SK-N-SH (cell line): ENCODE measurements at regions not wholly inside any gene's neighbourhood (a gene's known extent, or its start where the extent isn't known, plus 50 kb on each side); places are given as distances from the start of the nearest gene placed in this dataset.

Experiments used
- CTCF ChIA-PET: fragments of 300-600, 350-600 bp; formaldehyde crosslinking; extraction: SDS; loops from one replicate; lab custom pipeline; 2021; lab: Yijun Ruan, JAX
- POLR2A ChIA-PET: fragments of 350-600 bp; sonication (Branson Sonifier 250); formaldehyde crosslinking; extraction: SDS; loops from one replicate; lab custom pipeline; 2020; ENCODE audit warnings: antibody characterized with exemption, inconsistent platforms; lab: Yijun Ruan, JAX
- DNase-seq: peaks from one replicate; pipeline ENCODE4 v3.0.0; 2012
- H2AFZ ChIP-seq: fragments of 200-600 bp; sonication (generic); 2 replicates; pipeline ENCODE4 v1.8.1; 2016; ENCODE audit warnings: antibody characterized with exemption, mild to moderate bottlenecking, low read depth
- H3F3A ChIP-seq: fragments of 200-600 bp; sonication (generic); replicated peaks from 2 replicates; pipeline ENCODE3; 2016; ENCODE audit warnings: antibody characterized with exemption, mild to moderate bottlenecking; ENCODE audit not compliant: insufficient read depth
- H3K27ac ChIP-seq, 2 experiments: fragments of 200-500 bp in 1 of 2; fragments of 200-600 bp in 1 of 2; sonication (Bioruptor generic) in 1 of 2; sonication (generic), shearing (Covaris generic) in 1 of 2; 2 replicates each; pipeline versions ENCODE4 v1.5.1 to v1.6.1; 2014 to 2016; ENCODE audit warnings: low read depth in 2 of 2, inconsistent platforms in 1 of 2, low read length in 1 of 2, mild to moderate bottlenecking in 1 of 2, mixed read lengths in 1 of 2
- H3K27me3 ChIP-seq: fragments of 200-600 bp; sonication (generic), shearing (Covaris generic); 2 replicates; pipeline ENCODE4 v1.6.1; 2016; ENCODE audit warnings: mixed run types; ENCODE audit not compliant: insufficient read depth
- H3K36me3 ChIP-seq, 2 experiments: fragments of 200-500 bp in 1 of 2; fragments of 200-600 bp in 1 of 2; sonication (Bioruptor generic) in 1 of 2; sonication (generic) in 1 of 2; replicated peaks in 1 of 2; 2 replicates each; pipeline versions ENCODE3 to v1.5.1; 2014 to 2016; ENCODE audit warnings: low read length in 1 of 2, mild to moderate bottlenecking in 1 of 2; ENCODE audit not compliant: insufficient read depth in 2 of 2, control insufficient read depth in 1 of 2
- H3K4me1 ChIP-seq, 2 experiments: fragments of 200-500 bp in 1 of 2; fragments of 200-600 bp in 1 of 2; sonication (Bioruptor generic) in 1 of 2; sonication (generic), shearing (Covaris generic) in 1 of 2; 2 replicates each; pipeline versions ENCODE4 v1.5.1 to v1.6.1; 2014 to 2016; ENCODE audit warnings: low read depth in 1 of 2, low read length in 1 of 2, mixed run types in 1 of 2; ENCODE audit not compliant: insufficient read depth in 2 of 2, control insufficient read depth in 1 of 2
- H3K4me2 ChIP-seq: fragments of 200-600 bp; sonication (generic), shearing (Covaris generic); 2 replicates; pipeline ENCODE4 v1.6.1; 2017; ENCODE audit warnings: mixed run types
- H3K4me3 ChIP-seq, 2 experiments: fragments of 200-500 bp in 1 of 2; fragments of 200-600 bp in 1 of 2; sonication (Bioruptor generic) in 1 of 2; sonication (generic), shearing (Covaris generic) in 1 of 2; 2 replicates each; pipeline versions ENCODE4 v1.5.1 to v1.8.1; 2014 to 2016; ENCODE audit warnings: low read depth in 2 of 2, inconsistent platforms in 1 of 2, low read length in 1 of 2, mild to moderate bottlenecking in 1 of 2, mixed read lengths in 1 of 2, moderate library complexity in 1 of 2
- H3K79me2 ChIP-seq: fragments of 200-600 bp; sonication (generic); 2 replicates; pipeline ENCODE4 v1.8.1; 2017; ENCODE audit warnings: mild to moderate bottlenecking; ENCODE audit not compliant: insufficient read depth
- H3K9ac ChIP-seq: fragments of 200-600 bp; sonication (generic); 2 replicates; pipeline ENCODE4 v1.6.1; 2017; ENCODE audit warnings: mixed run types
- H3K9me2 ChIP-seq: fragments of 200-600 bp; sonication (generic); 2 replicates; pipeline ENCODE4 v1.6.1; 2017; ENCODE audit warnings: mixed run types
- H3K9me3 ChIP-seq: fragments of 200-600 bp; sonication (generic); 2 replicates; pipeline ENCODE4 v1.6.1; 2017; ENCODE audit warnings: mixed run types, mild to moderate bottlenecking, moderate library complexity
- H4K20me1 ChIP-seq: fragments of 200-600 bp; sonication (generic); 2 replicates; pipeline ENCODE4 v1.6.1; 2017; ENCODE audit warnings: mild to moderate bottlenecking, mixed run types; ENCODE audit not compliant: insufficient read depth
- CHD2 ChIP-seq: fragments of 150-350 bp; IDR thresholded peaks from 2 replicates; pipeline ENCODE4 v1.6.1; 2018; ENCODE audit warnings: low read length; ENCODE audit not compliant: partially characterized antibody
- ELF1 ChIP-seq: IDR thresholded peaks from 2 replicates; pipeline ENCODE4 v1.4.0; 2012
- EP300 ChIP-seq, 2 experiments: IDR thresholded peaks; 2 replicates each; pipeline versions ENCODE4 v1.4.0 to v1.6.1; 2012; ENCODE audit warnings: borderline replicate concordance in 1 of 2, low read depth in 1 of 2, low read length in 1 of 2
- EZH2phosphoT487 ChIP-seq: fragments of 200-600 bp; sonication (generic); IDR thresholded peaks from 2 replicates; pipeline ENCODE4 v1.6.1; 2017; ENCODE audit warnings: low read depth, mixed run types, mild to moderate bottlenecking, antibody characterized with exemption, moderate library complexity, borderline replicate concordance
- FOSL2 ChIP-seq: IDR thresholded peaks from 2 replicates; pipeline ENCODE4 v1.4.0; 2012; ENCODE audit warnings: low read depth, mild to moderate bottlenecking, moderate library complexity, borderline replicate concordance
- FOXJ3 ChIP-seq: sonication (generic); formaldehyde crosslinking; IDR thresholded peaks from 2 replicates; pipeline ENCODE4 v1.5.1; 2020; ENCODE audit warnings: mild to moderate bottlenecking, missing genetic modification reagents
- FOXM1 ChIP-seq: IDR thresholded peaks from 2 replicates; pipeline ENCODE4 v1.4.0; 2012; ENCODE audit warnings: low read depth, mild to moderate bottlenecking
- GABPA ChIP-seq: IDR thresholded peaks from 2 replicates; pipeline ENCODE4 v1.4.0; 2012; ENCODE audit warnings: low read depth, mild to moderate bottlenecking
- GATA2 ChIP-seq: sonication (generic); formaldehyde crosslinking; IDR thresholded peaks from 2 replicates; pipeline ENCODE4 v1.5.0; 2020; ENCODE audit warnings: mild to moderate bottlenecking, missing genetic modification reagents
- MEF2A ChIP-seq: IDR thresholded peaks from 2 replicates; pipeline ENCODE4 v1.4.0; 2012; ENCODE audit warnings: low read depth, borderline replicate concordance
- MXI1 ChIP-seq: IDR thresholded peaks from 2 replicates; pipeline ENCODE4 v1.6.1; 2012; ENCODE audit warnings: mild to moderate bottlenecking, low read depth, low read length, improper control_type of control experiment
- NFIC ChIP-seq: IDR thresholded peaks from 2 replicates; pipeline ENCODE4 v1.4.0; 2012; ENCODE audit warnings: borderline replicate concordance
- NRF1 ChIP-seq: IDR thresholded peaks from 2 replicates; pipeline ENCODE4 v1.6.1; 2012; ENCODE audit warnings: low read depth, mild to moderate bottlenecking, low read length
- POLR2AphosphoS5 ChIP-seq: IDR thresholded peaks from 2 replicates; pipeline ENCODE4 v1.6.1; 2012; ENCODE audit warnings: low read depth, low read length
- RAD21 ChIP-seq: IDR thresholded peaks from 2 replicates; pipeline ENCODE4 v1.6.1; 2012; ENCODE audit warnings: mild to moderate bottlenecking, low read length
- RCOR1 ChIP-seq: fragments of 150-350 bp; IDR thresholded peaks from 2 replicates; pipeline ENCODE4 v1.6.1; 2017; ENCODE audit warnings: antibody characterized with exemption, low read length
- RFX5 ChIP-seq: IDR thresholded peaks from 2 replicates; pipeline ENCODE4 v1.6.1; 2012; ENCODE audit warnings: mild to moderate bottlenecking, improper control_type of control experiment, low read length
- SIN3A ChIP-seq: IDR thresholded peaks from 2 replicates; pipeline ENCODE4 v1.6.1; 2012; ENCODE audit warnings: low read depth, mild to moderate bottlenecking, low read length, moderate library complexity, borderline replicate concordance
- SMC3 ChIP-seq: IDR thresholded peaks from 2 replicates; pipeline ENCODE4 v1.6.1; 2012; ENCODE audit warnings: low read depth, low read length, improper control_type of control experiment
- TCF12 ChIP-seq: IDR thresholded peaks from 2 replicates; pipeline ENCODE4 v1.4.0; 2012
- USF1 ChIP-seq: IDR thresholded peaks from 2 replicates; pipeline ENCODE4 v1.4.0; 2012; ENCODE audit warnings: low read depth, borderline replicate concordance
- YY1 ChIP-seq: IDR thresholded peaks from 2 replicates; pipeline ENCODE4 v1.4.0; 2012; ENCODE audit warnings: low read depth, mild to moderate bottlenecking
- WGBS: methylation state at CpG from one replicate; pipeline ENCODE4 v1.1.6; 2017; ENCODE audit warnings: low lambda C conversion rate; 5-methylcytosine and 5-hydroxymethylcytosine counted together
- TF ChIP-seq, protein P1 (sequence below): fragments of 200-600 bp; sonication (generic); IDR thresholded peaks from 2 replicates; pipeline ENCODE4 v1.6.1; 2017; ENCODE audit warnings: antibody characterized with exemption, mild to moderate bottlenecking, moderate library complexity
- TF ChIP-seq, protein P2 (sequence below): fragments of 150-350 bp; IDR thresholded peaks from 2 replicates; pipeline ENCODE4 v1.6.1; 2016; ENCODE audit warnings: mild to moderate bottlenecking, low read depth, low read length
- TF ChIP-seq, protein P3 (sequence below): IDR thresholded peaks from 2 replicates; pipeline ENCODE4 v1.4.0; 2012; ENCODE audit warnings: low read depth

- DNase-seq = peak; percentile 23
- H3K9me2 ChIP-seq = no peaks in the 10 kb centered on the region
These were observed 212.2 kb downstream of the LYPLAL1 start for GRCh38 chr1:219385787-219386427.

More at GRCh38 chr1:219385787-219386427, 212.2 kb downstream of the LYPLAL1 start:
- 59% methylated on average over 3 of the region's 3 CpGs for WGBS
- Histone ChIP-seq H3K4me2 (no peak overlapping the region), H3K4me1 (peaks cover 0 to 9% of the 10 kb centered on the region in 2 experiments; a peak in 2 of 4 replicates), H3K9ac (no peak overlapping the region), H3K9me3 (no peaks in the 10 kb centered on the region), H3K27me3 (no peaks in the 10 kb centered on the region), H3K4me3 (no peak overlapping the region), H3K36me3 (no peaks in the 10 kb centered on the region), H3K79me2 (no peaks in the 10 kb centered on the region), H3K27ac (no peak overlapping the region), H2AFZ (no peak overlapping the region), H3F3A (peaks cover 4% of the 10 kb centered on the region), H4K20me1 (no peaks in the 10 kb centered on the region)
- ChIA-PET CTCF (interaction anchor here (0.6 to 4.3 kb wide), 14 partner anchors 13 to 1081 kb away, joined by 3 to 15 read pairs (median 3); partner anchors contain the start of gene LYPLAL1), POLR2A (no interaction called here)
- no peak for TF ChIP-seq RCOR1
- no peak for TF ChIP-seq NRF1
- no peak for TF ChIP-seq EZH2phosphoT487
- no peak for TF ChIP-seq RFX5
- no peak for TF ChIP-seq FOXM1
- TF ChIP-seq TCF12 = peak; percentile 44
- TF ChIP-seq FOSL2 = no peak
- peak in 1 of 2 experiments; percentile 12; a peak in 1 of 4 replicates for TF ChIP-seq EP300 (IDR thresholded peaks at IDR 0.05; ENCODE audit: borderline replicate concordance in 1 of 2, low read depth in 1 of 2, low read length in 1 of 2)
- TF ChIP-seq POLR2AphosphoS5 = peak; percentile 16; the same call in 1 of the 2 replicates
- TF ChIP-seq ELF1 = no peak
- TF ChIP-seq SMC3 = peak; percentile 78
- no peak for TF ChIP-seq GATA2 (CRISPR knock-in tag)
- TF ChIP-seq MEF2A = no peak
- no peak for TF ChIP-seq GABPA
- no peak for TF ChIP-seq USF1
- TF ChIP-seq, protein P1, sequence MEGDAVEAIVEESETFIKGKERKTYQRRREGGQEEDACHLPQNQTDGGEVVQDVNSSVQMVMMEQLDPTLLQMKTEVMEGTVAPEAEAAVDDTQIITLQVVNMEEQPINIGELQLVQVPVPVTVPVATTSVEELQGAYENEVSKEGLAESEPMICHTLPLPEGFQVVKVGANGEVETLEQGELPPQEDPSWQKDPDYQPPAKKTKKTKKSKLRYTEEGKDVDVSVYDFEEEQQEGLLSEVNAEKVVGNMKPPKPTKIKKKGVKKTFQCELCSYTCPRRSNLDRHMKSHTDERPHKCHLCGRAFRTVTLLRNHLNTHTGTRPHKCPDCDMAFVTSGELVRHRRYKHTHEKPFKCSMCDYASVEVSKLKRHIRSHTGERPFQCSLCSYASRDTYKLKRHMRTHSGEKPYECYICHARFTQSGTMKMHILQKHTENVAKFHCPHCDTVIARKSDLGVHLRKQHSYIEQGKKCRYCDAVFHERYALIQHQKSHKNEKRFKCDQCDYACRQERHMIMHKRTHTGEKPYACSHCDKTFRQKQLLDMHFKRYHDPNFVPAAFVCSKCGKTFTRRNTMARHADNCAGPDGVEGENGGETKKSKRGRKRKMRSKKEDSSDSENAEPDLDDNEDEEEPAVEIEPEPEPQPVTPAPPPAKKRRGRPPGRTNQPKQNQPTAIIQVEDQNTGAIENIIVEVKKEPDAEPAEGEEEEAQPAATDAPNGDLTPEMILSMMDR = peak; percentile 69
- TF ChIP-seq NFIC = no peak
- no peak for TF ChIP-seq FOXJ3
- TF ChIP-seq YY1 = no peak
- TF ChIP-seq MXI1 = no peak
- TF ChIP-seq CHD2 = no peak
- TF ChIP-seq, protein P2, sequence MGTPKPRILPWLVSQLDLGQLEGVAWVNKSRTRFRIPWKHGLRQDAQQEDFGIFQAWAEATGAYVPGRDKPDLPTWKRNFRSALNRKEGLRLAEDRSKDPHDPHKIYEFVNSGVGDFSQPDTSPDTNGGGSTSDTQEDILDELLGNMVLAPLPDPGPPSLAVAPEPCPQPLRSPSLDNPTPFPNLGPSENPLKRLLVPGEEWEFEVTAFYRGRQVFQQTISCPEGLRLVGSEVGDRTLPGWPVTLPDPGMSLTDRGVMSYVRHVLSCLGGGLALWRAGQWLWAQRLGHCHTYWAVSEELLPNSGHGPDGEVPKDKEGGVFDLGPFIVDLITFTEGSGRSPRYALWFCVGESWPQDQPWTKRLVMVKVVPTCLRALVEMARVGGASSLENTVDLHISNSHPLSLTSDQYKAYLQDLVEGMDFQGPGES = no peak
- peak; percentile 78 for TF ChIP-seq RAD21
- TF ChIP-seq SIN3A = 0 out of 2 replicates have a peak, but pooled peaks have one; percentile 39
- TF ChIP-seq, protein P3, sequence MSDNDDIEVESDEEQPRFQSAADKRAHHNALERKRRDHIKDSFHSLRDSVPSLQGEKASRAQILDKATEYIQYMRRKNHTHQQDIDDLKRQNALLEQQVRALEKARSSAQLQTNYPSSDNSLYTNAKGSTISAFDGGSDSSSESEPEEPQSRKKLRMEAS = peak; percentile 31; the same call in 1 of the 2 replicates
